ENCODE measurements at regions not wholly inside any gene's neighbourhood (a gene's known extent, or its start where the extent isn't known, plus 50 kb on each side); places are given as distances from the start of the nearest gene placed in this dataset.

DNA sequence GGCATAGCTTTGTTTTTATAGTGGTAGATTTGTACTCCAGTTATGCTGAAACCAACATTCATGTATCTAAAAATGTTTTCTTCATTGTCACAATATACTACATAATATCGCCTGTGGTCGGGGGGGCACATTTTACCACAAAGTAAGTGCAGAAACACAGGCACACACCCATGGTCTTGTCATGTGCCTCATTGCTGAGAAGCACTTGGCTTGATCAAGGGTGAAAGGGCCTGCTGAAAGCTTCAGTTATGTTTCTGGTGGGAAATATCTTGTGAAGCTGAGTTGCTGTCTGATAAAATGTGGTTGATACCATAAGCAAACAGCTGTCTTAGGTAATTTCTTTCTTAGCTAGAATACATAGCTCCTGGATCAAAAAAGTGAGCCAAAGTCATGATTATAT is 393.1 kb downstream of the MAN2A1 start:
- no peak for TF ChIP-seq CTCF (IDR thresholded peaks at IDR 0.05; ENCODE audit: insufficient read depth, low read depth, low read length)
- DNase-seq (ENCODE audit: low read depth) = no peak
- H3K4me3 ChIP-seq (ENCODE audit: low read depth, low read length) = no peak overlapping the region

DNA sequence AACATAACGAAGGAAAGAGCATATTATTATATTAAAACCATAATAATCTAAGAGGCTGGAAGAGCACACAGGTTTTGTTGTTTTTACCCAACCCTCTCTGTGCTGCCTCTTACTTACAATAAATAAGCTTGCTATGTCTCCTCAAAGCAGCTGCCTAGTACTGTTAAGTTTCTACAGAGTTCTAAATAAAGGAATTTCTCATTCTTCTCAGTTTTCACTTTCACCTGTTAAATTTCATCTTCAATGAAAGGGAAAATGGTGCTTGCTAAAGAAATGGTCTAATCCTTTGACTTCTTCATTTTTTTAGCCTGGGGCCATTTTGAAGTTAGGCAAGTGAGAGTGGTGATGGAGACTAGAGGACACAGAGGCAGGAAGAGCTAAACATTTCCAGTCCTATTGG is 396.1 kb downstream of the MAN2A1 start:
- DNase-seq (ENCODE audit: low read depth) = no peak
- H3K4me3 ChIP-seq (ENCODE audit: low read depth, low read length) = no peak overlapping the region
- TF ChIP-seq CTCF (IDR thresholded peaks at IDR 0.05; ENCODE audit: insufficient read depth, low read depth, low read length) = no peak

- no peak overlapping the region for H3K4me3 ChIP-seq (ENCODE audit: low read depth, low read length)
- peak; percentile 90 for DNase-seq (ENCODE audit: low read depth)
- TF ChIP-seq CTCF (IDR thresholded peaks at IDR 0.05; ENCODE audit: insufficient read depth, low read depth, low read length) = no peak
Measured at GRCh38 chr5:110086658-110087388, 397.1 kb downstream of the MAN2A1 start.

- no peak overlapping the region for H3K4me3 ChIP-seq (ENCODE audit: low read depth, low read length)
- peak; percentile 79 for DNase-seq (ENCODE audit: low read depth)
- no peak for TF ChIP-seq CTCF (IDR thresholded peaks at IDR 0.05; ENCODE audit: insufficient read depth, low read depth, low read length)
Measured at GRCh38 chr5:110087829-110088228, 398.1 kb downstream of the MAN2A1 start.

DNA sequence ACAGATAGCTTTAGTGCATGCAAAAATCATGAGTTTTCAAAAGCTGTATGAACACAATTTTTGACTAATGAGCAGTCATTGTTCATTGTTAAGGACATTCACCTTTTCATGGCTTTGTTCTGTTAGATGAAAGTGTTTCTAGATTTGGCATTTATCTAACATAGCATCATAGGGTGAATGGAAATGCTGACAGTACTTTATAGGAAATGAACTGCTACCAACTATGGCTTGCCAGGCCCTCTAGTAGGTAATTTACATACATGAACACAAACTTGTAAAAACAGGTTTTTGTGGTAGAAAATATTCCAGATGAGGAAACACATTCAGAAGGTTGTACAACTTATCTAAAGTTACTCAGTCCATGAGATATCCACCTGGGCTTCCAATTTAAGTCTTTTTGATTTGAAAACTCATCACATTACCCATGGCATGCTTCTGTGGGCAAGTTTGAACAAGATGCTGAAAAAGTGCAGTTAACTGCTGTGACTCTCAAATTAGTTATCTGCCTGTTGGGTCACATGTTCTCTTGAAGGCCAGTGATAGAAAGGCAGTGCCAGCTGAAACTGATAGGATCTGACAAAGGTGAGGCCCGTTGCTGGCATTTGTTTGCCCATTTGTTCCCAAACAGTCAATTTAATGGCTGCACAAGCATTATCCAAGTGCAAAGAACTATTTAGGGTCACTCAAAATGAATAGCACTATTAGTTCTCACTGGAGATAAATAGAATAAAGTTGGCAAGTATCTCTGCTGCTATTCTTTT is 399.1 kb downstream of the MAN2A1 start:
- DNase-seq (ENCODE audit: low read depth) = no peak
- no peak for TF ChIP-seq CTCF (IDR thresholded peaks at IDR 0.05; ENCODE audit: insufficient read depth, low read depth, low read length)
- no peak overlapping the region for H3K4me3 ChIP-seq (ENCODE audit: low read depth, low read length)

- H3K4me3 ChIP-seq (ENCODE audit: low read depth, low read length) = no peak overlapping the region
- TF ChIP-seq CTCF (IDR thresholded peaks at IDR 0.05; ENCODE audit: insufficient read depth, low read depth, low read length) = no peak
- DNase-seq (ENCODE audit: low read depth) = no peak
Measured at GRCh38 chr5:110092955-110093785, 403.4 kb downstream of the MAN2A1 start.

Measured in fibroblast of villous mesenchyme (primary cell).